ENCODE measurements at regions not wholly inside any gene's neighbourhood (a gene's known extent, or its start where the extent isn't known, plus 50 kb on each side); places are given as distances from the start of the nearest gene placed in this dataset.

DNA sequence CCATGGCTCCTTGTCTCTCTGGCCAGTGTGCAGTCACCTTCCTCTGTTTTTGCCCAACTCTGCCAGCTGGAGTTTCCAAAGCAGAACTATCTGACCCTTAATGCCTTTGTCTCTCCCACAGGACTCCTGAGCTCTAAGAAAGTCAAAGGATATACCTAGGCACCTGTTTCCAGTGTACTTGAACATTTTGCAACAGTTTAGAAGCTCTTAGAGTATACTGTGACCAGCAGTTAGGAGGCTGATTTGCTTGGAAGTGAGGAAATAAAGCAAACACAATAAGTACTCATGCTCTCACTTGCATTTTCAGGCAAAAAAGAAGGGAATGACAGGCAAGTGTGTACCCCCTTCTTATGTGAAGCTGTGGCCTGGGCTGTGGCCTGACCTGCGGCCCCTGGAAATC is 204.3 kb upstream of the PLET1 start:
- no peaks in the 10 kb centered on the region for H3K27me3 ChIP-seq (ENCODE audit: control insufficient read depth in 1 of 2, insufficient read depth in 2 of 2, low read length in 2 of 2)
- no peak overlapping the region for H3K4me3 Mint-ChIP-seq
- H3K9me3 ChIP-seq (ENCODE audit: control insufficient read depth in 1 of 2, insufficient read depth in 1 of 2, low read length in 2 of 2) = no peaks in the 10 kb centered on the region
- H3K4me3 ChIP-seq (ENCODE audit: low read length) = no peak overlapping the region
- TF ChIP-seq, protein P1, sequence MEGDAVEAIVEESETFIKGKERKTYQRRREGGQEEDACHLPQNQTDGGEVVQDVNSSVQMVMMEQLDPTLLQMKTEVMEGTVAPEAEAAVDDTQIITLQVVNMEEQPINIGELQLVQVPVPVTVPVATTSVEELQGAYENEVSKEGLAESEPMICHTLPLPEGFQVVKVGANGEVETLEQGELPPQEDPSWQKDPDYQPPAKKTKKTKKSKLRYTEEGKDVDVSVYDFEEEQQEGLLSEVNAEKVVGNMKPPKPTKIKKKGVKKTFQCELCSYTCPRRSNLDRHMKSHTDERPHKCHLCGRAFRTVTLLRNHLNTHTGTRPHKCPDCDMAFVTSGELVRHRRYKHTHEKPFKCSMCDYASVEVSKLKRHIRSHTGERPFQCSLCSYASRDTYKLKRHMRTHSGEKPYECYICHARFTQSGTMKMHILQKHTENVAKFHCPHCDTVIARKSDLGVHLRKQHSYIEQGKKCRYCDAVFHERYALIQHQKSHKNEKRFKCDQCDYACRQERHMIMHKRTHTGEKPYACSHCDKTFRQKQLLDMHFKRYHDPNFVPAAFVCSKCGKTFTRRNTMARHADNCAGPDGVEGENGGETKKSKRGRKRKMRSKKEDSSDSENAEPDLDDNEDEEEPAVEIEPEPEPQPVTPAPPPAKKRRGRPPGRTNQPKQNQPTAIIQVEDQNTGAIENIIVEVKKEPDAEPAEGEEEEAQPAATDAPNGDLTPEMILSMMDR (IDR thresholded peaks at IDR 0.05) = no peak
- POLR2A ChIA-PET = no interaction called here
- H3K9me3 Mint-ChIP-seq = no peaks in the 10 kb centered on the region
- DNase-seq (no peak), ATAC-seq (ENCODE audit: poor library complexity) (no peak)
- H3K36me3 ChIP-seq (ENCODE audit: insufficient read depth, low read length) = no peaks in the 10 kb centered on the region
- H3K4me1 ChIP-seq (ENCODE audit: insufficient read depth, low read length) = no peaks in the 10 kb centered on the region
- H3K4me1 Mint-ChIP-seq (ENCODE audit: low read depth) = no peaks in the 10 kb centered on the region
- intact Hi-C loops (cut with DNase I, micrococcal nuclease) = no loop called here
- peaks cover 10% of the 10 kb centered on the region for H3K27me3 Mint-ChIP-seq
- no peak overlapping the region for H3K27ac Mint-ChIP-seq
- H3K27ac ChIP-seq (ENCODE audit: low read depth in 1 of 2, low read length in 2 of 2) = no peak overlapping the region
- H3K36me3 Mint-ChIP-seq (ENCODE audit: low read depth) = no peaks in the 10 kb centered on the region
- CTCF ChIA-PET = no interaction called here

DNA sequence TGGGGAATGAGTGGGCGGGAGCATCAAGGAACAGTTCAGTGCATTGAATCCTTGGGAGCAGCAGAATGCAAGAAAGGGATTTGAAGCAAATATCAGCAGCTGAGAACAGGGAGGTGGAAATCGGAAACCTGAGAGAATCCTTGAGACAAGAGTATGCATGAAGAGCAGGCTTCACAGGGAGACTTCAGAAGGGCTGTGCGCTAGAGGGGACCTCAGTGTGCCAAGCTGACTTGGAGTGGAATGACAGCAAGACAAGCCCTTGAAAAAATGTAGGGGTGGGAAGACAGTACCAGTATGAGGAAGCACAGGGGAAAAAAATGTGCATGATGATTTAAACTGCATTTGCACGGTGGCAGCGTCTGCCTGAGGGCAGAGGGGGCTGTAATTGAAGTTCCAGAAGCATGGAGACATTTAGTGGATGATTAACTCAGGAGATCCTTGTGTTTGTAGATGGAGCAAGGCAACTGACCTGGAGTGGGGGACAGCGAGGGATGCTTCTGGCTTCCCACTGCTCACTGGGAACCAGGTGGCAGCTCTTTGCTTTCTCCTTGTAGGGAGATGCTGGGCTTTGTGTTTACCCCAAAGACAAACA is 204.9 kb upstream of the PLET1 start:
- DNase-seq (no peak), ATAC-seq (ENCODE audit: poor library complexity) (no peak)
- Mint-ChIP-seq H3K9me3 (no peaks in the 10 kb centered on the region), H3K27me3 (peaks cover 10% of the 10 kb centered on the region), H3K36me3 (ENCODE audit: low read depth) (no peaks in the 10 kb centered on the region), H3K27ac (no peak overlapping the region), H3K4me3 (no peak overlapping the region), H3K4me1 (ENCODE audit: low read depth) (no peaks in the 10 kb centered on the region)
- POLR2A ChIA-PET = no interaction called here
- no peaks in the 10 kb centered on the region for H3K4me1 ChIP-seq (ENCODE audit: insufficient read depth, low read length)
- no peak overlapping the region for H3K4me3 ChIP-seq (ENCODE audit: low read length)
- H3K9me3 ChIP-seq (ENCODE audit: control insufficient read depth in 1 of 2, insufficient read depth in 1 of 2, low read length in 2 of 2) = no peaks in the 10 kb centered on the region
- CTCF ChIA-PET = no interaction called here
- no peak overlapping the region for H3K27ac ChIP-seq (ENCODE audit: low read depth in 1 of 2, low read length in 2 of 2)
- no peaks in the 10 kb centered on the region for H3K27me3 ChIP-seq (ENCODE audit: control insufficient read depth in 1 of 2, insufficient read depth in 2 of 2, low read length in 2 of 2)
- H3K36me3 ChIP-seq (ENCODE audit: insufficient read depth, low read length) = no peaks in the 10 kb centered on the region
- TF ChIP-seq, protein P1 (IDR thresholded peaks at IDR 0.05) = no peak
- intact Hi-C loops (cut with DNase I, micrococcal nuclease) = no loop called here

DNA sequence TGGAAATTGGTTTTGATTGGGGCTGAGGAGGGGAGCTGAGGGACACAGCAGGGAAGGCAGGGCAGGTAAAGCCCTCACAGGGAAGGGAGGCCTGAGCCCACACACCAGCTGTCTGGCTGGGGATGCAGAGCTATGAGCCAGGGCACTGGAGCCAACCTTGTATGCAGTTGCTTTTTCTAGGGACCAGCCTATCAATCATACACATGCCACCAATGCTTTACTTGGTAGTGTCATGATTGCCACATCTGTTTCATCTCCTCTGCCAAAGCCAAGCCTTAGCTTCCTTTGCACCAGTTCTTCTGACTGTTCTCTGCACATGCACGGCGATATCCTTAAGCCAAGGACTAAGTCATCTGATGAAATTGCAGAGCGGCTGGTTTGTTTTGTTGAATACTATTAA is 207.1 kb upstream of the PLET1 start:
- CTCF ChIA-PET = no interaction called here
- H3K27ac Mint-ChIP-seq = no peak overlapping the region
- DNase-seq (no peak), ATAC-seq (ENCODE audit: poor library complexity) (no peak)
- Histone ChIP-seq H3K36me3 (ENCODE audit: insufficient read depth, low read length) (no peaks in the 10 kb centered on the region), H3K27ac (ENCODE audit: low read depth in 1 of 2, low read length in 2 of 2) (no peak overlapping the region), H3K9me3 (ENCODE audit: control insufficient read depth in 1 of 2, insufficient read depth in 1 of 2, low read length in 2 of 2) (no peaks in the 10 kb centered on the region), H3K4me1 (ENCODE audit: insufficient read depth, low read length) (no peaks in the 10 kb centered on the region), H3K27me3 (ENCODE audit: control insufficient read depth in 1 of 2, insufficient read depth in 2 of 2, low read length in 2 of 2) (peaks cover 0 to 9% of the 10 kb centered on the region in 2 experiments), H3K4me3 (ENCODE audit: low read length) (no peak overlapping the region)
- H3K27me3 Mint-ChIP-seq = peaks cover 10% of the 10 kb centered on the region
- intact Hi-C loops (cut with DNase I, micrococcal nuclease) = no loop called here
- H3K4me1 Mint-ChIP-seq (ENCODE audit: low read depth) = no peaks in the 10 kb centered on the region
- H3K36me3 Mint-ChIP-seq (ENCODE audit: low read depth) = no peaks in the 10 kb centered on the region
- H3K9me3 Mint-ChIP-seq = no peaks in the 10 kb centered on the region
- H3K4me3 Mint-ChIP-seq = no peak overlapping the region
- TF ChIP-seq, protein P1 (IDR thresholded peaks at IDR 0.05) = no peak
- POLR2A ChIA-PET = no interaction called here

Data from CD4-positive, alpha-beta T cell (primary cell).